Vagina (tissue), 2 donors: ENCODE measurements at regions not wholly inside any gene's neighbourhood (a gene's known extent, or its start where the extent isn't known, plus 50 kb on each side); places are given as distances from the start of the nearest gene placed in this dataset.

Experiments used
- DNase-seq, 2 donors: peaks; one replicate each; pipeline ENCODE4 v3.0.0-alpha.2; 2017; ENCODE audit errors: extremely low spot score in 2 of 2
- H3K27ac ChIP-seq: fragments of 200-600 bp; sonication (generic); one replicate; pipeline ENCODE4 v1.5.1; 2019
- H3K27me3 ChIP-seq: fragments of 200-600 bp; sonication (generic); one replicate; pipeline ENCODE4 v1.5.1; 2019
- H3K36me3 ChIP-seq, 2 donors: fragments of 200-600 bp; sonication (generic); one replicate each; pipeline ENCODE4 v1.5.1; 2017 to 2019
- H3K4me1 ChIP-seq: fragments of 200-600 bp; sonication (generic); one replicate; pipeline ENCODE4 v1.5.1; 2019
- H3K4me3 ChIP-seq, 2 donors: fragments of 200-600 bp; sonication (generic); 1 replicate in 1 of 2; 2 replicates in 1 of 2; pipeline ENCODE4 v1.5.1; 2016 to 2019
- H3K9me3 ChIP-seq: fragments of 200-600 bp; sonication (generic); one replicate; pipeline ENCODE4 v1.5.1; 2019
- POLR2A ChIP-seq, 2 donors: fragments of 450-650 bp; IDR thresholded peaks; one replicate each; pipeline ENCODE4 v1.6.1; 2017; ENCODE audit warnings: antibody characterized with exemption in 2 of 2, mild to moderate bottlenecking in 2 of 2, moderate library complexity in 2 of 2
- POLR2AphosphoS5 ChIP-seq, 2 donors: sonication (generic); formaldehyde crosslinking; IDR thresholded peaks; one replicate each; pipeline ENCODE4 v1.9.0; 2017; ENCODE audit warnings: antibody characterized with exemption in 2 of 2, mild to moderate bottlenecking in 2 of 2, low read depth in 1 of 2; ENCODE audit not compliant: insufficient read depth in 1 of 2
- intact Hi-C: fragments of 100-400 bp; cut with DNase I; formaldehyde crosslinking; loops from one replicate; pipeline ENCODE4 v1.15.1; 2023
- TF ChIP-seq, protein P1 (sequence below), 3 experiments: fragments of 450-650 bp in 2 of 3; fragments of 200-600 bp in 1 of 3; sonication (generic) in 1 of 3; IDR thresholded peaks; one replicate each; pipeline ENCODE4 v1.5.1; 2017 to 2019; ENCODE audit warnings: antibody characterized with exemption in 3 of 3, mild to moderate bottlenecking in 2 of 3, moderate library complexity in 2 of 3

DNA sequence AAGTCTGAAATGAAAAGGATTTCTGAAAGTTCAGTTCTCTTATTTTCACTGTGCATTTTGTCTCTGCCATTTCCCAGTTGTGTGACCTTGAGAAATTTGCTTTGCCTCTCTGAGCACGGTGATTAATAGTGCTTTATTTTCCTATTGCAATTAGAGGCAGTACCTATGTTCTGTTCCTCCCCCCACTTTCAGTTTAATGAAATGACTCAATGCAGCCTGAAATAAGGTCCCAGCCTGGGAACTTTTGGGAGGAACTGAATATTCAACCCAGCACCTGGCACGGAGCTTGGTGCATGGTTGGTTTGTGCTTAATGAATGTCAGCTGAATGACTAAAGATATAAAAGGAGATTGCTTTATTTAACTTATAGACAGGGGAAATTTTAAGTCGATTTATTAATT, 352.6 kb downstream of the PDCD6IP start:
- H3K9me3 ChIP-seq: no peaks in the 10 kb centered on the region
- DNase-seq: no peak
- TF ChIP-seq, protein P1, sequence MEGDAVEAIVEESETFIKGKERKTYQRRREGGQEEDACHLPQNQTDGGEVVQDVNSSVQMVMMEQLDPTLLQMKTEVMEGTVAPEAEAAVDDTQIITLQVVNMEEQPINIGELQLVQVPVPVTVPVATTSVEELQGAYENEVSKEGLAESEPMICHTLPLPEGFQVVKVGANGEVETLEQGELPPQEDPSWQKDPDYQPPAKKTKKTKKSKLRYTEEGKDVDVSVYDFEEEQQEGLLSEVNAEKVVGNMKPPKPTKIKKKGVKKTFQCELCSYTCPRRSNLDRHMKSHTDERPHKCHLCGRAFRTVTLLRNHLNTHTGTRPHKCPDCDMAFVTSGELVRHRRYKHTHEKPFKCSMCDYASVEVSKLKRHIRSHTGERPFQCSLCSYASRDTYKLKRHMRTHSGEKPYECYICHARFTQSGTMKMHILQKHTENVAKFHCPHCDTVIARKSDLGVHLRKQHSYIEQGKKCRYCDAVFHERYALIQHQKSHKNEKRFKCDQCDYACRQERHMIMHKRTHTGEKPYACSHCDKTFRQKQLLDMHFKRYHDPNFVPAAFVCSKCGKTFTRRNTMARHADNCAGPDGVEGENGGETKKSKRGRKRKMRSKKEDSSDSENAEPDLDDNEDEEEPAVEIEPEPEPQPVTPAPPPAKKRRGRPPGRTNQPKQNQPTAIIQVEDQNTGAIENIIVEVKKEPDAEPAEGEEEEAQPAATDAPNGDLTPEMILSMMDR (IDR thresholded peaks at IDR 0.05): no peak
- no peak for TF ChIP-seq POLR2A (IDR thresholded peaks at IDR 0.05)
- no peak for TF ChIP-seq POLR2AphosphoS5 (IDR thresholded peaks at IDR 0.05; ENCODE audit: insufficient read depth in 1 of 2, low read depth in 1 of 2)
- no peak overlapping the region for H3K27ac ChIP-seq
- H3K36me3 ChIP-seq: no peaks in the 10 kb centered on the region
- H3K4me1 ChIP-seq: no peaks in the 10 kb centered on the region
- H3K27me3 ChIP-seq: no peaks in the 10 kb centered on the region
- no peak overlapping the region for H3K4me3 ChIP-seq
- intact Hi-C loops: no loop called here

GRCh38 chr3:34152656-34153055, 354.2 kb downstream of the PDCD6IP start:
- intact Hi-C loops: no loop called here
- TF ChIP-seq POLR2AphosphoS5 (IDR thresholded peaks at IDR 0.05; ENCODE audit: insufficient read depth in 1 of 2, low read depth in 1 of 2): no peak
- no peak for TF ChIP-seq POLR2A (IDR thresholded peaks at IDR 0.05)
- TF ChIP-seq, protein P1 (IDR thresholded peaks at IDR 0.05): no peak
- DNase-seq: no peak
- Histone ChIP-seq H3K27me3 (no peaks in the 10 kb centered on the region), H3K36me3 (no peaks in the 10 kb centered on the region), H3K27ac (no peak overlapping the region), H3K4me3 (no peak overlapping the region), H3K9me3 (no peaks in the 10 kb centered on the region), H3K4me1 (no peaks in the 10 kb centered on the region)

GRCh38 chr3:34155108-34155507, 356.7 kb downstream of the PDCD6IP start:
- no peaks in the 10 kb centered on the region for H3K4me1 ChIP-seq
- H3K9me3 ChIP-seq: no peaks in the 10 kb centered on the region
- no peak for DNase-seq
- H3K4me3 ChIP-seq: no peak overlapping the region
- H3K27me3 ChIP-seq: no peaks in the 10 kb centered on the region
- TF ChIP-seq, protein P1 (IDR thresholded peaks at IDR 0.05): no peak
- TF ChIP-seq POLR2AphosphoS5 (IDR thresholded peaks at IDR 0.05; ENCODE audit: insufficient read depth in 1 of 2, low read depth in 1 of 2): no peak
- TF ChIP-seq POLR2A (IDR thresholded peaks at IDR 0.05): no peak
- H3K27ac ChIP-seq: no peak overlapping the region
- no peaks in the 10 kb centered on the region for H3K36me3 ChIP-seq
- intact Hi-C loops: no loop called here

- Histone ChIP-seq H3K27ac (no peak overlapping the region), H3K4me1 (no peaks in the 10 kb centered on the region), H3K9me3 (no peaks in the 10 kb centered on the region), H3K36me3 (no peaks in the 10 kb centered on the region), H3K4me3 (no peak overlapping the region), H3K27me3 (no peaks in the 10 kb centered on the region)
- TF ChIP-seq, protein P1 (IDR thresholded peaks at IDR 0.05): no peak
- TF ChIP-seq POLR2A (IDR thresholded peaks at IDR 0.05): no peak
- no peak for TF ChIP-seq POLR2AphosphoS5 (IDR thresholded peaks at IDR 0.05; ENCODE audit: insufficient read depth in 1 of 2, low read depth in 1 of 2)
- no peak for DNase-seq
- intact Hi-C loops: no loop called here
Observed at GRCh38 chr3:34155666-34156065, 357.2 kb downstream of the PDCD6IP start.

GRCh38 chr3:34157491-34157890, 359.1 kb downstream of the PDCD6IP start:
- intact Hi-C loops: no loop called here
- no peaks in the 10 kb centered on the region for H3K9me3 ChIP-seq
- DNase-seq: no peak

More at GRCh38 chr3:34157491-34157890, 359.1 kb downstream of the PDCD6IP start:
- Histone ChIP-seq H3K27ac (no peak overlapping the region), H3K4me1 (no peaks in the 10 kb centered on the region), H3K4me3 (no peak overlapping the region), H3K27me3 (no peaks in the 10 kb centered on the region), H3K36me3 (no peaks in the 10 kb centered on the region)
- TF ChIP-seq, protein P1 (IDR thresholded peaks at IDR 0.05): no peak
- no peak for TF ChIP-seq POLR2AphosphoS5 (IDR thresholded peaks at IDR 0.05; ENCODE audit: insufficient read depth in 1 of 2, low read depth in 1 of 2)
- no peak for TF ChIP-seq POLR2A (IDR thresholded peaks at IDR 0.05)
